ENCODE measurements at regions not wholly inside any gene's neighbourhood (a gene's known extent, or its start where the extent isn't known, plus 50 kb on each side); places are given as distances from the start of the nearest gene placed in this dataset.

DNA sequence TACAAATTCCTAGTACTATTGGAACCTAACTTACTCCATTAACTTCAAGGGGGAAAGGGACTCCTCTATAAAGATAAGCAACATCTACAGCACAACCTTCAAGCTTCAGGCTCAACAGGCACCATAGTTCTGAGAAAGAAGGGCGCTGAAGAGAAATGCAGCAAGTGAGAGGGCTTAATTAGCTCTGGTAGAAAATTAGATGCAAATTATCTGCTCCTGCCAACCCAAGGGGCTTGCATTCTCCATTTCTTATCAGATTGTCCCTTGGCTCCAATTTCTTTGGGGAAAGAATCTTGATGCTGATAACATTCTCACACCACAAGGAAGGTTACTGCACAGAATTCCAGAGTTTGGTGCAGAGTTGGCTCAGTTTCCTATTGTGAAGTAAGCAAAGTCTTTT is 214.6 kb downstream of the GABRG2 start:
- no peak for DNase-seq (ENCODE audit: low read depth, low spot score)
- Mint-ChIP-seq H3K36me3 (ENCODE audit: low read depth) (no peaks in the 10 kb centered on the region), H3K4me1 (peaks cover 5% of the 10 kb centered on the region), H3K27ac (ENCODE audit: unreplicated experiment) (no peak overlapping the region), H3K4me3 (no peak overlapping the region), H3K9me3 (no peaks in the 10 kb centered on the region), H3K27me3 (ENCODE audit: low read depth) (no peaks in the 10 kb centered on the region)
- TF ChIP-seq, protein P1, sequence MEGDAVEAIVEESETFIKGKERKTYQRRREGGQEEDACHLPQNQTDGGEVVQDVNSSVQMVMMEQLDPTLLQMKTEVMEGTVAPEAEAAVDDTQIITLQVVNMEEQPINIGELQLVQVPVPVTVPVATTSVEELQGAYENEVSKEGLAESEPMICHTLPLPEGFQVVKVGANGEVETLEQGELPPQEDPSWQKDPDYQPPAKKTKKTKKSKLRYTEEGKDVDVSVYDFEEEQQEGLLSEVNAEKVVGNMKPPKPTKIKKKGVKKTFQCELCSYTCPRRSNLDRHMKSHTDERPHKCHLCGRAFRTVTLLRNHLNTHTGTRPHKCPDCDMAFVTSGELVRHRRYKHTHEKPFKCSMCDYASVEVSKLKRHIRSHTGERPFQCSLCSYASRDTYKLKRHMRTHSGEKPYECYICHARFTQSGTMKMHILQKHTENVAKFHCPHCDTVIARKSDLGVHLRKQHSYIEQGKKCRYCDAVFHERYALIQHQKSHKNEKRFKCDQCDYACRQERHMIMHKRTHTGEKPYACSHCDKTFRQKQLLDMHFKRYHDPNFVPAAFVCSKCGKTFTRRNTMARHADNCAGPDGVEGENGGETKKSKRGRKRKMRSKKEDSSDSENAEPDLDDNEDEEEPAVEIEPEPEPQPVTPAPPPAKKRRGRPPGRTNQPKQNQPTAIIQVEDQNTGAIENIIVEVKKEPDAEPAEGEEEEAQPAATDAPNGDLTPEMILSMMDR (conservative IDR thresholded peaks at IDR 0.05), result no peak

DNA sequence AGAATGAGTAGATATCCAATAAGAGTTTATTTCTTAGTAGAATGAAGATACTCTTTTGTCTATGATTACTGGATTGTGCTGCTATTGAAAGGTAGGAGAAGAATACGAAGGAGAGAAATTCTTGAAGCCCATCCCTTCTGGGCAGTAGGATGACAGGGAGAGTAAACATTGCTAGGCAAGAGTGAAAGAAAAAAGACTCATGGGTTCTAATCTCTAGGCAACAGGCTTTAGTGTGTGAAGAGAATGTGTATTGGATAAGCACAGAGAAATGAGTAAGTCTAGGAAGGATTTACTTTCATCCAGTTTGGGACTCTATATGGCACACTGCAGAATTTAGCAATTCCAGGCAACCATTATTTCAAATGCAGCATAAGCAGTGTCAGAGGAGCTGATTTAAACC is 216.0 kb downstream of the GABRG2 start:
- Mint-ChIP-seq H3K9me3 (no peaks in the 10 kb centered on the region), H3K36me3 (ENCODE audit: low read depth) (no peaks in the 10 kb centered on the region), H3K27me3 (ENCODE audit: low read depth) (no peaks in the 10 kb centered on the region), H3K4me3 (no peak overlapping the region), H3K4me1 (peaks cover 5% of the 10 kb centered on the region), H3K27ac (ENCODE audit: unreplicated experiment) (no peak overlapping the region)
- DNase-seq (ENCODE audit: low read depth, low spot score), result no peak
- TF ChIP-seq, protein P1 (conservative IDR thresholded peaks at IDR 0.05), result no peak

DNA sequence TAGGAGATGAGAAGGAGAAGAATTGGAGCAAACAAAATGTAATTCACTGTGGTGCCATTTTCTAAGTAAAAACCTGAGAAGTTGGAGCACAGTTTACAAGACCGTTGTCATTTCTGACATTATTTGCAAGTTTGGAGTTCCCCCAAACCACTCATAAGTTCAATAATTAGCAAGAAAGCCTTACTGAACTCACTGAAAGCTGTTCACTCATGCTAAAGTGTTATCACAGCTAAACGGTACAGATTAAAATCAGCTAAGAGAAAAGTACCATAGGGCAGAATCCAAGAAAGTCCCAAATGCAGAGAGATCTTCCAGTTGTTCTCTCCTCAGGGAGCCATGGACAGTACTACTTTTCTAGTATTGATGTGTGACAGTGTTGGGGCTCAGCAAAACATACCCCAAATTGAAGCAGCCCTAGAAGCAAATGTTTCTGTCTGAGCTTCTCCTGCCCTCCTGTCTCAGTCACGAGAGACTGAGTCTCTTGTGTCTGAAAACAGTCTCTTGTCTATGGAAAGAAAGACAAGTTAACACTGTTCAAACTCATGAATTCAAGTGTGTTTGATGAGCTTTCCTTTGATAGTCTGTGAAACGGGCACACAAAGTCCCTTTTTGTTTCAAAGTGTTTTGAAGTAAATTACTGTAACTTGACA is 221.2 kb downstream of the GABRG2 start:
- Mint-ChIP-seq H3K27ac (ENCODE audit: unreplicated experiment) (no peak overlapping the region), H3K4me1 (peaks cover 5% of the 10 kb centered on the region), H3K27me3 (ENCODE audit: low read depth) (no peaks in the 10 kb centered on the region), H3K9me3 (no peaks in the 10 kb centered on the region), H3K36me3 (ENCODE audit: low read depth) (no peaks in the 10 kb centered on the region), H3K4me3 (no peak overlapping the region)
- TF ChIP-seq, protein P1 (conservative IDR thresholded peaks at IDR 0.05), result no peak
- DNase-seq (ENCODE audit: low read depth, low spot score), result no peak

DNA sequence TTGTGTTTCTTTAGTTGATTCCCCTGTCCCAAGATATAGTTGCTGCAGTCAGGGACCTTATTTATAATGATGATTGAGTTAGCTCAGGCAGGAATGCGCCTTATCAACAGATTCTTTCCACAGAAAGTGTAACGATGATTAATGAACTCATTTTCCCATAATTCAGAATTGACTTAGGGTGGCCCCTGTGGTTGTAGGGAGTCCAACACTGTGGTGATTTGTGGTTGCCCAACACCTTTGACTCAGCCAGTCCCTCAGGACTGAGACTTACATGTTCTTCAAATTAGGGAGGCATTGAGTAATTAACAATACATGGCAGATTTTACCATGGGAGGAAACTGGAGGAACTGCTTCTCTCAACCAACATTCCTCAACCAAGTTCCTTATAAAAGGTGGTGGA is 221.9 kb downstream of the GABRG2 start:
- Mint-ChIP-seq H3K4me3 (no peak overlapping the region), H3K4me1 (peaks cover 5% of the 10 kb centered on the region), H3K9me3 (no peaks in the 10 kb centered on the region), H3K27me3 (ENCODE audit: low read depth) (no peaks in the 10 kb centered on the region), H3K36me3 (ENCODE audit: low read depth) (no peaks in the 10 kb centered on the region), H3K27ac (ENCODE audit: unreplicated experiment) (no peak overlapping the region)
- TF ChIP-seq, protein P1 (conservative IDR thresholded peaks at IDR 0.05), result no peak
- no peak for DNase-seq (ENCODE audit: low read depth, low spot score)

DNA sequence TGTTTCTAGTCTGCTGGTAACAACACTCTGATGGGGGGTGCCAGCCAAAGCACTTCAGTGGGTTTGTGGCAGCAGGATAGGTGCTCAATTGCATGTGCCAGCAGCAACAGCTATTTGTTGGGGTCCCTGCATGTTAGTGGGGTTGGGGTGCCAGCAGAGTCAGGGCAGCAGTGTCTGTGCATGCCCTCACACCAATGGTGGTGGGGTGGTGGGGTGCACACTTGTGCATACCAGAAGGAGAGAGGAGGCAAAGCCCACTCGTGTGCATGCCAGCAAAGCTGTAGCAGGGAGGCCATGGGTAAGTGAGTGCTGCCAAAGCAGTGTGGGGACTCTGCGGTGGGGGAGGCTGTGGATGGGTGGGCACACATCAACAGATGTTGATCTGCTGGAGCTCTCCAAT is 232.2 kb downstream of the GABRG2 start:
- Mint-ChIP-seq H3K36me3 (ENCODE audit: low read depth) (no peaks in the 10 kb centered on the region), H3K4me3 (no peak overlapping the region), H3K9me3 (peaks cover 11% of the 10 kb centered on the region), H3K27me3 (ENCODE audit: low read depth) (peaks cover 11% of the 10 kb centered on the region), H3K27ac (ENCODE audit: unreplicated experiment) (no peak overlapping the region), H3K4me1 (no peaks in the 10 kb centered on the region)
- TF ChIP-seq, protein P1 (conservative IDR thresholded peaks at IDR 0.05), result no peak
- no peak for DNase-seq (ENCODE audit: low read depth, low spot score)
